HEK293 (cell line): ENCODE measurements at regions not wholly inside any gene's neighbourhood (a gene's known extent, or its start where the extent isn't known, plus 50 kb on each side); places are given as distances from the start of the nearest gene placed in this dataset.

Experiments used
- CTCF ChIA-PET: fragments of 350-600 bp; formaldehyde crosslinking; extraction: SDS; loops from one replicate; lab custom pipeline; 2021; ENCODE audit warnings: antibody characterized with exemption; lab: Yijun Ruan, JAX
- POLR2A ChIA-PET: fragments of 300-600 bp; formaldehyde crosslinking; extraction: SDS; loops from one replicate; lab custom pipeline; 2020; ENCODE audit warnings: antibody characterized with exemption, inconsistent platforms; lab: Yijun Ruan, JAX
- H3K27ac ChIP-seq: fragments of 200-500 bp; sonication (Bioruptor generic); 2 replicates; pipeline ENCODE4 v1.5.1; 2014; ENCODE audit warnings: low read depth, low read length, control low read depth, inconsistent platforms; ENCODE audit errors: extremely low read depth
- H3K36me3 ChIP-seq, 2 experiments: fragments of 200-500 bp in 1 of 2; sonication (Bioruptor generic) in 1 of 2; 1 replicate in 1 of 2; 2 replicates in 1 of 2; pipeline ENCODE4 v1.5.1; 2014 to 2017; ENCODE audit warnings: inconsistent platforms in 2 of 2, low read length in 2 of 2; ENCODE audit not compliant: control insufficient read depth in 2 of 2, insufficient read depth in 1 of 2
- H3K4me1 ChIP-seq: fragments of 200-500 bp; sonication (Bioruptor generic); 2 replicates; pipeline ENCODE4 v1.5.1; 2014; ENCODE audit warnings: mild to moderate bottlenecking, low read length, inconsistent platforms; ENCODE audit not compliant: control insufficient read depth, insufficient read depth
- H3K4me3 ChIP-seq: 2 replicates; pipeline ENCODE4 v1.5.1; 2011; ENCODE audit warnings: low read depth, mild to moderate bottlenecking, control low read depth, low read length, moderate library complexity
- H3K9me3 ChIP-seq: fragments of 200-500 bp; sonication (Bioruptor generic); 2 replicates; pipeline ENCODE4 v1.5.1; 2014; ENCODE audit warnings: low read depth, low read length, inconsistent platforms; ENCODE audit not compliant: control insufficient read depth, insufficient read depth
- GLI2 ChIP-seq: fragments of 450-650 bp; formaldehyde crosslinking; IDR thresholded peaks from 2 replicates; pipeline ENCODE4; 2017; ENCODE audit warnings: missing biosample characterization, missing genetic modification characterization, low read depth, borderline replicate concordance
- GLI4 ChIP-seq: fragments of 450-650 bp; formaldehyde crosslinking; IDR thresholded peaks from 2 replicates; pipeline ENCODE4 v1.5.1; 2016; ENCODE audit warnings: missing biosample characterization, missing genetic modification characterization
- GLIS1 ChIP-seq: fragments of 450-650 bp; formaldehyde crosslinking; IDR thresholded peaks from 2 replicates; pipeline ENCODE4 v1.5.1; 2016; ENCODE audit warnings: missing biosample characterization, missing genetic modification characterization
- HOXD13 ChIP-seq: sonication (generic); formaldehyde crosslinking; IDR thresholded peaks from 2 replicates; pipeline ENCODE4 v1.8.0; 2022; ENCODE audit warnings: missing genetic modification reagents, borderline replicate concordance
- RBAK ChIP-seq: fragments of 450-650 bp; formaldehyde crosslinking; IDR thresholded peaks from 2 replicates; pipeline ENCODE4 v1.5.1; 2016; ENCODE audit warnings: missing biosample characterization, missing genetic modification characterization
- TCF7L2 ChIP-seq: IDR thresholded peaks from 2 replicates; pipeline ENCODE4 v1.6.1; 2011; ENCODE audit warnings: low read depth, mild to moderate bottlenecking, inconsistent platforms, low read length, moderate library complexity, borderline replicate concordance
- ZBTB49 ChIP-seq: fragments of 450-650 bp; formaldehyde crosslinking; IDR thresholded peaks from 2 replicates; pipeline ENCODE4 v1.5.1; 2016; ENCODE audit warnings: missing biosample characterization, missing genetic modification characterization, low read depth
- ZBTB8A ChIP-seq: fragments of 450-650 bp; formaldehyde crosslinking; IDR thresholded peaks from 2 replicates; pipeline ENCODE4 v1.5.1; 2016; ENCODE audit warnings: missing biosample characterization, missing genetic modification characterization
- ZFP41 ChIP-seq: fragments of 450-650 bp; formaldehyde crosslinking; IDR thresholded peaks from 2 replicates; pipeline ENCODE4 v1.5.1; 2016; ENCODE audit warnings: missing biosample characterization, missing genetic modification characterization, borderline replicate concordance
- ZNF114 ChIP-seq: fragments of 450-650 bp; formaldehyde crosslinking; IDR thresholded peaks from 2 replicates; pipeline ENCODE4 v1.5.0; 2017; ENCODE audit warnings: missing biosample characterization, missing genetic modification characterization
- ZNF132 ChIP-seq: fragments of 450-650 bp; formaldehyde crosslinking; IDR thresholded peaks from 2 replicates; pipeline ENCODE4 v1.5.1; 2017; ENCODE audit warnings: missing biosample characterization, missing genetic modification characterization, borderline replicate concordance
- ZNF133 ChIP-seq: fragments of 450-650 bp; formaldehyde crosslinking; IDR thresholded peaks from 2 replicates; pipeline ENCODE4 v1.5.1; 2016; ENCODE audit warnings: missing biosample characterization, missing genetic modification characterization
- ZNF16 ChIP-seq: fragments of 450-650 bp; formaldehyde crosslinking; IDR thresholded peaks from 2 replicates; pipeline ENCODE4 v1.5.1; 2016; ENCODE audit warnings: low read depth, missing biosample characterization, missing genetic modification characterization
- ZNF175 ChIP-seq: fragments of 450-650 bp; formaldehyde crosslinking; IDR thresholded peaks from 2 replicates; pipeline ENCODE4 v1.5.1; 2016; ENCODE audit warnings: missing biosample characterization, missing genetic modification characterization
- ZNF18 ChIP-seq: fragments of 450-650 bp; formaldehyde crosslinking; IDR thresholded peaks from 2 replicates; pipeline ENCODE4 v1.5.1; 2016; ENCODE audit warnings: missing biosample characterization, missing genetic modification characterization
- ZNF202 ChIP-seq: fragments of 450-650 bp; formaldehyde crosslinking; IDR thresholded peaks from 2 replicates; pipeline ENCODE4 v1.5.1; 2016; ENCODE audit warnings: missing biosample characterization, missing genetic modification characterization, borderline replicate concordance
- ZNF248 ChIP-seq: fragments of 450-650 bp; formaldehyde crosslinking; IDR thresholded peaks from 2 replicates; pipeline ENCODE4 v1.5.1; 2017; ENCODE audit warnings: missing biosample characterization, missing genetic modification characterization
- ZNF266 ChIP-seq: fragments of 450-650 bp; formaldehyde crosslinking; IDR thresholded peaks from 2 replicates; pipeline ENCODE4 v1.5.1; 2016; ENCODE audit warnings: missing biosample characterization, missing genetic modification characterization, low read depth
- ZNF274 ChIP-seq, 2 experiments: fragments of 200-500 bp in 1 of 2; fragments of 450-650 bp in 1 of 2; sonication (Bioruptor generic) in 1 of 2; formaldehyde crosslinking in 1 of 2; IDR thresholded peaks; 2 replicates each; pipeline versions ENCODE4 v1.5.1 to v1.6.1; 2014 to 2016; ENCODE audit warnings: borderline replicate concordance in 1 of 2, inconsistent platforms in 1 of 2, low read length in 1 of 2, missing biosample characterization in 1 of 2, missing genetic modification characterization in 1 of 2
- ZNF292 ChIP-seq: fragments of 450-650 bp; formaldehyde crosslinking; IDR thresholded peaks from 2 replicates; pipeline ENCODE4 v1.5.1; 2016; ENCODE audit warnings: low read depth, missing biosample characterization, missing genetic modification characterization, borderline replicate concordance
- ZNF335 ChIP-seq: fragments of 450-650 bp; formaldehyde crosslinking; conservative IDR thresholded peaks from 2 replicates; pipeline ENCODE4 v1.5.1; 2016; ENCODE audit warnings: missing biosample characterization, missing genetic modification characterization
- ZNF423 ChIP-seq: fragments of 450-650 bp; formaldehyde crosslinking; IDR thresholded peaks from 2 replicates; pipeline ENCODE4 v1.5.1; 2016; ENCODE audit warnings: missing biosample characterization, missing genetic modification characterization
- ZNF473 ChIP-seq: fragments of 450-650 bp; formaldehyde crosslinking; IDR thresholded peaks from 2 replicates; pipeline ENCODE4 v1.5.1; 2017; ENCODE audit warnings: missing biosample characterization, missing genetic modification characterization
- ZNF529 ChIP-seq: fragments of 450-650 bp; formaldehyde crosslinking; IDR thresholded peaks from 2 replicates; pipeline ENCODE4 v1.5.1; 2017; ENCODE audit warnings: missing genetic modification characterization, missing biosample characterization; ENCODE audit not compliant: insufficient replicate concordance
- ZNF558 ChIP-seq: fragments of 450-650 bp; formaldehyde crosslinking; IDR thresholded peaks from 2 replicates; pipeline ENCODE4 v1.5.1; 2016; ENCODE audit warnings: missing biosample characterization, missing genetic modification characterization
- ZNF610 ChIP-seq: fragments of 450-650 bp; formaldehyde crosslinking; IDR thresholded peaks from 2 replicates; pipeline ENCODE4 v1.5.1; 2016; ENCODE audit warnings: missing biosample characterization, missing genetic modification characterization, borderline replicate concordance
- ZNF629 ChIP-seq: fragments of 450-650 bp; formaldehyde crosslinking; IDR thresholded peaks from 2 replicates; pipeline ENCODE4 v1.5.1; 2017; ENCODE audit warnings: missing biosample characterization, missing genetic modification characterization
- ZNF660 ChIP-seq: fragments of 450-650 bp; IDR thresholded peaks from 2 replicates; pipeline ENCODE4 v1.5.1; 2018; ENCODE audit warnings: missing biosample characterization, mild to moderate bottlenecking, missing genetic modification characterization
- ZNF670 ChIP-seq: fragments of 450-650 bp; formaldehyde crosslinking; IDR thresholded peaks from 2 replicates; pipeline ENCODE4 v1.5.1; 2016; ENCODE audit warnings: missing biosample characterization, missing genetic modification characterization, low read depth
- ZNF776 ChIP-seq: fragments of 450-650 bp; formaldehyde crosslinking; IDR thresholded peaks from 2 replicates; pipeline ENCODE4 v1.5.0; 2017; ENCODE audit warnings: missing biosample characterization, missing genetic modification characterization, borderline replicate concordance
- ZNF777 ChIP-seq: fragments of 450-650 bp; formaldehyde crosslinking; IDR thresholded peaks from 2 replicates; pipeline ENCODE4 v1.5.1; 2017; ENCODE audit warnings: missing biosample characterization, missing genetic modification characterization, borderline replicate concordance
- ZNF791 ChIP-seq: fragments of 450-650 bp; formaldehyde crosslinking; IDR thresholded peaks from 2 replicates; pipeline ENCODE4 v1.5.1; 2016; ENCODE audit warnings: missing biosample characterization, missing genetic modification characterization
- TF ChIP-seq, protein P1 (sequence below): fragments of 450-650 bp; formaldehyde crosslinking; IDR thresholded peaks from 2 replicates; pipeline ENCODE4 v1.5.1; 2016; ENCODE audit warnings: missing biosample characterization, missing genetic modification characterization

DNA sequence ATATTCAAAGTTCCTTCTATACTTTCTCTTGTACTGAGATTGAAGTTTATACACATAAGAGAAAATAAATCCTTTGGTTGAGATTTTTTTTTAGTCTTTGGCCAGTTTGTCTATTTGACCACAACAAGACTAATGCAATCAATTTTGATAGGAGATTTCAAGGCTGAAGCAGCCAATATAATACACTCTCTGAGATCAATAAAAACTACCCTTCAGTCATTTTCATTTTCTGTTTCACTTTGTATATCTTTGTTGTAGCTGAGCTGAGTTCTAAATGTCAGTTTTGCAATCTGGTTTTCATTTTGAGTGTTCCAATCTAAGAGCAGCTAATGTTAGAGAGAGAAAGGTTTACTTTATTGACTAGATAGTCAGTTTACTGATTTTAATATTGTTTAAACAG is 623.8 kb upstream of the ROBO1 start (continued):
- TF ChIP-seq ZNF274 (IDR thresholded peaks at IDR 0.05; ENCODE audit: low read length), result no peak
- TF ChIP-seq ZNF274 (tag by site-specific recombination; IDR thresholded peaks at IDR 0.05; ENCODE audit: borderline replicate concordance), result no peak
- TF ChIP-seq ZBTB8A (tag by site-specific recombination), result no peak
- no peak for TF ChIP-seq ZNF529 (tag by site-specific recombination)
- TF ChIP-seq ZNF776 (tag by site-specific recombination), result no peak
- no peak for TF ChIP-seq ZNF114
- TF ChIP-seq ZNF133, result no peak
- TF ChIP-seq ZNF670 (tag by site-specific recombination), result no peak
- no peak for TF ChIP-seq GLI4
- no peak for TF ChIP-seq ZNF18 (tag by site-specific recombination)
- TF ChIP-seq ZNF132, result no peak

- no peaks in the 10 kb centered on the region for H3K36me3 ChIP-seq
- no peaks in the 10 kb centered on the region for H3K9me3 ChIP-seq
- no peak for TF ChIP-seq ZNF660 (tag by site-specific recombination)
- no peak for TF ChIP-seq GLI2 (tag by site-specific recombination)
- no peak for TF ChIP-seq ZNF791 (tag by site-specific recombination)
- no peak for TF ChIP-seq RBAK (tag by site-specific recombination)
- no peak for TF ChIP-seq ZNF266
- no peak for TF ChIP-seq ZNF16 (tag by site-specific recombination)
- TF ChIP-seq ZNF175, result no peak
- TF ChIP-seq, protein P1, sequence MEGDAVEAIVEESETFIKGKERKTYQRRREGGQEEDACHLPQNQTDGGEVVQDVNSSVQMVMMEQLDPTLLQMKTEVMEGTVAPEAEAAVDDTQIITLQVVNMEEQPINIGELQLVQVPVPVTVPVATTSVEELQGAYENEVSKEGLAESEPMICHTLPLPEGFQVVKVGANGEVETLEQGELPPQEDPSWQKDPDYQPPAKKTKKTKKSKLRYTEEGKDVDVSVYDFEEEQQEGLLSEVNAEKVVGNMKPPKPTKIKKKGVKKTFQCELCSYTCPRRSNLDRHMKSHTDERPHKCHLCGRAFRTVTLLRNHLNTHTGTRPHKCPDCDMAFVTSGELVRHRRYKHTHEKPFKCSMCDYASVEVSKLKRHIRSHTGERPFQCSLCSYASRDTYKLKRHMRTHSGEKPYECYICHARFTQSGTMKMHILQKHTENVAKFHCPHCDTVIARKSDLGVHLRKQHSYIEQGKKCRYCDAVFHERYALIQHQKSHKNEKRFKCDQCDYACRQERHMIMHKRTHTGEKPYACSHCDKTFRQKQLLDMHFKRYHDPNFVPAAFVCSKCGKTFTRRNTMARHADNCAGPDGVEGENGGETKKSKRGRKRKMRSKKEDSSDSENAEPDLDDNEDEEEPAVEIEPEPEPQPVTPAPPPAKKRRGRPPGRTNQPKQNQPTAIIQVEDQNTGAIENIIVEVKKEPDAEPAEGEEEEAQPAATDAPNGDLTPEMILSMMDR, result no peak
- no peak for TF ChIP-seq TCF7L2
- no peak for TF ChIP-seq ZNF610 (tag by site-specific recombination)
- TF ChIP-seq HOXD13, result no peak
- no peak overlapping the region for H3K4me3 ChIP-seq
- CTCF ChIA-PET, result no interaction called here
- H3K4me1 ChIP-seq, result no peaks in the 10 kb centered on the region
- POLR2A ChIA-PET, result no interaction called here
- no peak overlapping the region for H3K27ac ChIP-seq
Observed at GRCh38 chr3:80384811-80385210, 617.0 kb upstream of the ROBO1 start.

GRCh38 chr3:80374423-80374822 is 606.6 kb upstream of the ROBO1 start:
- no peak overlapping the region for H3K4me3 ChIP-seq
- H3K9me3 ChIP-seq, result no peaks in the 10 kb centered on the region
- CTCF ChIA-PET, result interaction anchor here (0.7 kb wide), 1 partner anchor 423 kb away, joined by 4 read pairs; no protein-coding TSS in a partner anchor
- no peak overlapping the region for H3K27ac ChIP-seq
- H3K36me3 ChIP-seq, result no peaks in the 10 kb centered on the region
- POLR2A ChIA-PET, result no interaction called here
- no peaks in the 10 kb centered on the region for H3K4me1 ChIP-seq
- TF ChIP-seq ZNF629 (no peak), ZNF292 (tag by site-specific recombination) (no peak), ZNF777 (tag by site-specific recombination) (no peak), ZNF473 (tag by site-specific recombination) (no peak), ZNF423 (tag by site-specific recombination) (no peak), ZFP41 (tag by site-specific recombination) (no peak), ZBTB49 (tag by site-specific recombination) (no peak), ZNF558 (tag by site-specific recombination) (no peak), GLIS1 (no peak), ZNF202 (no peak), ZNF335 (tag by site-specific recombination) (no peak), ZNF248 (tag by site-specific recombination) (no peak)
